OCI-LY7 (cell line): ENCODE measurements at regions not wholly inside any gene's neighbourhood (a gene's known extent, or its start where the extent isn't known, plus 50 kb on each side); places are given as distances from the start of the nearest gene placed in this dataset.
"Not testable (repeated sequence)": the region's sequence is repeated elsewhere in the genome, so short reads cannot be mapped to it uniquely, and the experiment has no call there.

Source experiments
- BruUV-seq: library from RNA; stranded (reverse); fragments of 400-500 nt; replicated peaks from 2 replicates; lab custom pipeline; 2021; lab: Mats Ljungman, UMichigan
- CTCF ChIA-PET: fragments of 300-600 bp; sonication (Branson Sonifier 250); formaldehyde crosslinking; loops from one replicate; lab custom pipeline; 2022; ENCODE audit warnings: antibody characterized with exemption; ENCODE audit not compliant: unreplicated experiment; lab: Charles Lee
- POLR2A ChIA-PET: fragments of 300-600 bp; sonication (Branson Sonifier 250); formaldehyde crosslinking; loops from one replicate; lab custom pipeline; 2022; ENCODE audit warnings: antibody characterized with exemption; lab: Charles Lee
- DNase-seq: peaks from one replicate; pipeline ENCODE4 v3.0.0-alpha.2; 2015; ENCODE audit warnings: low spot score
- H2AFZ ChIP-seq: fragments of 200-600 bp; sonication (generic), shearing (Covaris generic); 2 replicates; pipeline ENCODE4 v1.6.1; 2014; ENCODE audit warnings: mild to moderate bottlenecking, antibody characterized with exemption, low read length, moderate library complexity
- H3K27ac ChIP-seq: fragments of 200-600 bp; sonication (generic); 2 replicates; pipeline ENCODE4 v1.5.1; 2014; ENCODE audit warnings: mixed run types, low read depth, mild to moderate bottlenecking, moderate library complexity, low read length, inconsistent platforms; ENCODE audit not compliant: poor library complexity, severe bottlenecking
- H3K36me3 ChIP-seq: fragments of 200-600 bp; sonication (generic); 2 replicates; pipeline ENCODE4 v1.6.1; 2014; ENCODE audit warnings: mild to moderate bottlenecking, antibody characterized with exemption, low read length, moderate library complexity, mixed read lengths; ENCODE audit not compliant: insufficient read depth
- H3K4me1 ChIP-seq: fragments of 200-600 bp; sonication (generic); 2 replicates; pipeline ENCODE4 v1.5.1; 2014; ENCODE audit warnings: mild to moderate bottlenecking, low read length; ENCODE audit not compliant: insufficient read depth, poor library complexity, severe bottlenecking
- H3K4me2 ChIP-seq: fragments of 200-600 bp; sonication (generic); 2 replicates; pipeline ENCODE4 v1.6.1; 2014; ENCODE audit warnings: mild to moderate bottlenecking, low read length
- H3K4me3 ChIP-seq: fragments of 200-600 bp; sonication (generic); 2 replicates; pipeline ENCODE4 v1.5.1; 2014; ENCODE audit warnings: mild to moderate bottlenecking, low read depth, low read length; ENCODE audit not compliant: poor library complexity, severe bottlenecking
- H3K79me2 ChIP-seq: fragments of 200-600 bp; sonication (generic); 2 replicates; pipeline ENCODE4 v1.6.1; 2016; ENCODE audit warnings: low read depth, mild to moderate bottlenecking, low read length, moderate library complexity, mixed read lengths; ENCODE audit not compliant: insufficient read depth
- H3K9me2 ChIP-seq: fragments of 200-600 bp; sonication (generic); 2 replicates; pipeline ENCODE4 v1.6.1; 2016; ENCODE audit warnings: mild to moderate bottlenecking, low read length, mixed read lengths; ENCODE audit not compliant: insufficient read depth
- H3K9me3 ChIP-seq: fragments of 200-600 bp; sonication (generic); 2 replicates; pipeline ENCODE4 v1.6.1; 2014; ENCODE audit warnings: mild to moderate bottlenecking, mixed run types, low read length, mixed read lengths
- H4K20me1 ChIP-seq: fragments of 200-600 bp; sonication (generic); 2 replicates; pipeline ENCODE4 v1.6.1; 2014; ENCODE audit warnings: mild to moderate bottlenecking, antibody characterized with exemption, low read length, moderate library complexity, mixed read lengths; ENCODE audit not compliant: insufficient read depth
- CTCF ChIP-seq: fragments of 200-600 bp; sonication (generic); conservative IDR thresholded peaks from 2 replicates; pipeline ENCODE4 v1.5.1; 2014; ENCODE audit warnings: mild to moderate bottlenecking, antibody characterized with exemption, low read length, moderate library complexity, mixed read lengths
- EZH2phosphoT487 ChIP-seq: fragments of 200-600 bp; sonication (generic); IDR thresholded peaks from 2 replicates; pipeline ENCODE4 v1.6.1; 2018; ENCODE audit warnings: low read depth, borderline replicate concordance, mild to moderate bottlenecking, mixed run types, antibody characterized with exemption, low read length, moderate library complexity, mixed read lengths
- intact Hi-C: fragments of 100-400 bp; cut with micrococcal nuclease; formaldehyde crosslinking; loops from one replicate; pipeline ENCODE4 v1.10.0; 2022; ENCODE audit not compliant: unreplicated experiment

- no peak overlapping the region for H2AFZ ChIP-seq
- H4K20me1 ChIP-seq = no peaks in the 10 kb centered on the region
- BruUV-seq = no TSS peak
- H3K4me2 ChIP-seq = no peak overlapping the region
- H3K9me3 ChIP-seq = no peaks in the 10 kb centered on the region
- no peak for TF ChIP-seq EZH2phosphoT487
- no peak for TF ChIP-seq CTCF
- intact Hi-C loops = no loop called here
- no peak for DNase-seq
- H3K27ac ChIP-seq = no peak overlapping the region
- ChIA-PET CTCF (no interaction called here), POLR2A (no interaction called here)
- H3K79me2 ChIP-seq = no peaks in the 10 kb centered on the region
- no peaks in the 10 kb centered on the region for H3K4me1 ChIP-seq
- no peaks in the 10 kb centered on the region for H3K36me3 ChIP-seq
- H3K4me3 ChIP-seq = no peak overlapping the region
- H3K9me2 ChIP-seq = no peaks in the 10 kb centered on the region
These were observed 200.0 kb upstream of the DNAJC19 start for GRCh38 chr3:181189556-181189955.

- no TSS peak for BruUV-seq
- Histone ChIP-seq H3K9me2 (no peaks in the 10 kb centered on the region), H3K4me1 (no peaks in the 10 kb centered on the region), H3K27ac (no peak overlapping the region), H3K4me2 (no peak overlapping the region), H2AFZ (no peak overlapping the region), H3K4me3 (no peak overlapping the region), H3K36me3 (no peaks in the 10 kb centered on the region), H3K9me3 (no peaks in the 10 kb centered on the region), H3K79me2 (no peaks in the 10 kb centered on the region), H4K20me1 (no peaks in the 10 kb centered on the region)
- ChIA-PET POLR2A (interaction anchor here (0.6 kb wide), 1 partner anchor 1267 kb away, joined by 4 read pairs; no protein-coding TSS in a partner anchor), CTCF (no interaction called here)
- intact Hi-C loops = no loop called here
- no peak for DNase-seq
- no peak for TF ChIP-seq CTCF
- TF ChIP-seq EZH2phosphoT487 = no peak
These were observed 194.2 kb upstream of the DNAJC19 start for GRCh38 chr3:181183764-181184163.

GRCh38 chr3:181183057-181183456 lies 193.5 kb upstream of the DNAJC19 start:
- H3K9me2 ChIP-seq, H3K27ac ChIP-seq, H3K36me3 ChIP-seq, BruUV-seq, CTCF ChIA-PET, H3K4me3 ChIP-seq, H3K9me3 ChIP-seq, DNase-seq, H3K4me2 ChIP-seq, intact Hi-C loops, H2AFZ ChIP-seq, H3K4me1 ChIP-seq, POLR2A ChIA-PET, H4K20me1 ChIP-seq, H3K79me2 ChIP-seq: not testable (repeated sequence)
